Chondrocyte (in vitro differentiated cells): ENCODE measurements at regions not wholly inside any gene's neighbourhood (a gene's known extent, or its start where the extent isn't known, plus 50 kb on each side); places are given as distances from the start of the nearest gene placed in this dataset.

ENCODE experiments used
- DNase-seq: peaks from one replicate; pipeline ENCODE4 v3.0.0; 2021; ENCODE audit warnings: mixed read lengths, low spot score
- H3K27ac Mint-ChIP-seq: one replicate; pipeline ENCODE4 v1.8.0; 2021; ENCODE audit warnings: mild to moderate bottlenecking, moderate library complexity, mixed read lengths; ENCODE audit not compliant: unreplicated experiment
- H3K27me3 Mint-ChIP-seq: 2 replicates; pipeline ENCODE4 v1.8.0; 2021; ENCODE audit warnings: low read depth, mixed read lengths
- H3K36me3 Mint-ChIP-seq: 2 replicates; pipeline ENCODE4 v1.8.0; 2021; ENCODE audit warnings: low read depth, mixed read lengths
- H3K4me1 Mint-ChIP-seq: 2 replicates; pipeline ENCODE4 v1.8.0; 2021; ENCODE audit warnings: low read depth, mild to moderate bottlenecking, mixed read lengths
- H3K4me3 Mint-ChIP-seq: one replicate; pipeline ENCODE4 v1.8.0; 2021; ENCODE audit warnings: mild to moderate bottlenecking, moderate library complexity, mixed read lengths; ENCODE audit not compliant: unreplicated experiment
- H3K9me3 Mint-ChIP-seq: 2 replicates; pipeline ENCODE4 v1.8.0; 2021; ENCODE audit warnings: low read depth, mixed read lengths
- CTCF ChIP-seq: fragments of 200-600 bp; sonication (generic); IDR thresholded peaks from 2 replicates; pipeline ENCODE4 v1.5.0; 2021; ENCODE audit warnings: antibody characterized with exemption, mild to moderate bottlenecking, moderate library complexity

- Mint-ChIP-seq H3K27me3 (peaks cover 3% of the 10 kb centered on the region), H3K4me1 (no peaks in the 10 kb centered on the region)
- DNase-seq = no peak
Measured at GRCh38 chr18:22872900-22873537, 60.1 kb upstream of the RBBP8 start.

GRCh38 chr18:22879293-22879692, 53.8 kb upstream of the RBBP8 start:
- Mint-ChIP-seq H3K27ac (no peak overlapping the region), H3K36me3 (no peaks in the 10 kb centered on the region), H3K9me3 (no peaks in the 10 kb centered on the region), H3K27me3 (peaks cover 2% of the 10 kb centered on the region), H3K4me3 (no peak overlapping the region), H3K4me1 (no peaks in the 10 kb centered on the region)
- DNase-seq = no peak
- TF ChIP-seq CTCF = no peak

More at GRCh38 chr18:22872900-22873537, 60.1 kb upstream of the RBBP8 start:
- Mint-ChIP-seq H3K27ac (no peak overlapping the region), H3K4me3 (no peak overlapping the region), H3K36me3 (no peaks in the 10 kb centered on the region), H3K9me3 (no peaks in the 10 kb centered on the region)
- no peak for TF ChIP-seq CTCF

GRCh38 chr18:22882084-22882483, 51.0 kb upstream of the RBBP8 start:
- no peak for TF ChIP-seq CTCF
- DNase-seq = no peak
- Mint-ChIP-seq H3K36me3 (peaks cover 6% of the 10 kb centered on the region), H3K27ac (no peak overlapping the region), H3K4me3 (no peak overlapping the region), H3K27me3 (peaks cover 2% of the 10 kb centered on the region), H3K9me3 (peaks cover 4% of the 10 kb centered on the region), H3K4me1 (no peaks in the 10 kb centered on the region)

GRCh38 chr18:22883179-22883578, 49.9 kb upstream of the RBBP8 start:
- Mint-ChIP-seq H3K4me1 (no peaks in the 10 kb centered on the region), H3K4me3 (no peak overlapping the region)

More at GRCh38 chr18:22883179-22883578, 49.9 kb upstream of the RBBP8 start:
- DNase-seq = no peak
- peaks cover 4% of the 10 kb centered on the region for H3K27me3 Mint-ChIP-seq
- no peak for TF ChIP-seq CTCF
- H3K9me3 Mint-ChIP-seq = peaks cover 4% of the 10 kb centered on the region
- peaks cover 6% of the 10 kb centered on the region for H3K36me3 Mint-ChIP-seq
- H3K27ac Mint-ChIP-seq = no peak overlapping the region
